WTC11 (cell line): ENCODE measurements at regions not wholly inside any gene's neighbourhood (a gene's known extent, or its start where the extent isn't known, plus 50 kb on each side); places are given as distances from the start of the nearest gene placed in this dataset.
"Not testable (repeated sequence)": the region's sequence is repeated elsewhere in the genome, so short reads cannot be mapped to it uniquely, and the experiment has no call there.

Experiments
- ATAC-seq: fragments of 200-7000 bp; cut with Tn5 transposase; 2 replicates; pipeline ENCODE4 v1.10.0; 2021; ENCODE audit warnings: mild to moderate bottlenecking, moderate library complexity
- CTCF ChIA-PET: fragments of 300-600 bp; sonication (Branson Sonifier 250); formaldehyde crosslinking; loops from one replicate; lab custom pipeline; 2021; ENCODE audit warnings: antibody characterized with exemption; lab: Charles Lee
- POLR2A ChIA-PET: fragments of 350-600 bp; sonication (Branson Sonifier 250); formaldehyde crosslinking; loops from one replicate; lab custom pipeline; 2021; ENCODE audit warnings: antibody characterized with exemption; lab: Charles Lee
- DNase-seq: peaks from one replicate; pipeline ENCODE4 v3.0.0; 2021; ENCODE audit warnings: low spot score
- H3K27ac Mint-ChIP-seq: 2 replicates; pipeline ENCODE4 v1.8.0; 2021; ENCODE audit warnings: mixed read lengths
- H3K27me3 Mint-ChIP-seq: 2 replicates; pipeline ENCODE4 v1.8.0; 2021; ENCODE audit warnings: low read depth, mild to moderate bottlenecking, moderate library complexity, mixed read lengths
- H3K36me3 Mint-ChIP-seq: 2 replicates; pipeline ENCODE4 v1.8.0; 2021; ENCODE audit warnings: mixed read lengths
- H3K4me1 Mint-ChIP-seq: 2 replicates; pipeline ENCODE4 v1.8.0; 2022; ENCODE audit warnings: mixed read lengths
- H3K4me3 Mint-ChIP-seq: 2 replicates; pipeline ENCODE4 v1.8.0; 2021; ENCODE audit warnings: mild to moderate bottlenecking, moderate library complexity, mixed read lengths
- H3K9me3 Mint-ChIP-seq: 2 replicates; pipeline ENCODE4 v1.8.0; 2021; ENCODE audit warnings: mixed read lengths
- ATF1 ChIP-seq: sonication (generic); formaldehyde crosslinking; IDR thresholded peaks from 2 replicates; pipeline ENCODE4 v1.8.1; 2023; ENCODE audit warnings: mild to moderate bottlenecking, moderate library complexity, missing genetic modification reagents
- ELF4 ChIP-seq: sonication (generic); formaldehyde crosslinking; IDR thresholded peaks from 2 replicates; pipeline ENCODE4 v1.8.1; 2022; ENCODE audit warnings: low read depth, mild to moderate bottlenecking, moderate library complexity, missing genetic modification reagents
- NR3C1 ChIP-seq: sonication (generic); formaldehyde crosslinking; conservative IDR thresholded peaks from 2 replicates; pipeline ENCODE4 v1.8.1; 2023; ENCODE audit warnings: low read depth, mild to moderate bottlenecking, missing genetic modification reagents
- TEAD1 ChIP-seq: sonication (generic); formaldehyde crosslinking; IDR thresholded peaks from 2 replicates; pipeline ENCODE4 v1.8.0; 2022; ENCODE audit warnings: mild to moderate bottlenecking, missing genetic modification reagents
- ZNF416 ChIP-seq: fragments of 250-450 bp; sonication (Bioruptor Pico); IDR thresholded peaks from 2 replicates; pipeline ENCODE4 v1.9.0; 2021; ENCODE audit warnings: mild to moderate bottlenecking, inconsistent platforms
- ZNF532 ChIP-seq: fragments of 250-450 bp; sonication (Bioruptor Pico); IDR thresholded peaks from 2 replicates; pipeline ENCODE4 v1.9.0; 2021; ENCODE audit warnings: mild to moderate bottlenecking, borderline replicate concordance

DNA sequence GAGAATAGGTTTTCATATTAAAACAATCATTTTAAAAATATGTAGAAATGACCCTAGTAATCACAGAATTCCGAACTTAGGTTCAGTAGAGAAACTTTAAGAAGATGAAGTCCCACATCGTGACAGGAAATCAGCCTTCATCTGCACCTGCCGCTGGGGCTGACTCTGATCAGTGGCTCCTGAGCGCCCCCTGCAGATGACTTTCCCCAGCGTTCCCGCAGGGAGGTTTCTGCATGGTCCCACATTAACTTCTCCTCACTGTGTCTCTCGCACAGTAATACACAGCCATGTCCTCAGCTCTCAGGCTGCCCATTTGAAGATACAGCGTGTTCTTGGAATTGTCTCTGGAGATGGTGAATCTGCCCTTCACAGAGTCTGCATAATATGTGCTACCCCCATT, 1131.1 kb downstream of the TMEM121 start (continued):
- TF ChIP-seq ELF4 (CRISPR knock-in tag), result no peak
- no peak for TF ChIP-seq TEAD1 (CRISPR knock-in tag)
- TF ChIP-seq ZNF416 (CRISPR knock-in tag), result no peak
- TF ChIP-seq NR3C1 (CRISPR knock-in tag), result no peak
- no peak for TF ChIP-seq ZNF532 (CRISPR knock-in tag)

DNA sequence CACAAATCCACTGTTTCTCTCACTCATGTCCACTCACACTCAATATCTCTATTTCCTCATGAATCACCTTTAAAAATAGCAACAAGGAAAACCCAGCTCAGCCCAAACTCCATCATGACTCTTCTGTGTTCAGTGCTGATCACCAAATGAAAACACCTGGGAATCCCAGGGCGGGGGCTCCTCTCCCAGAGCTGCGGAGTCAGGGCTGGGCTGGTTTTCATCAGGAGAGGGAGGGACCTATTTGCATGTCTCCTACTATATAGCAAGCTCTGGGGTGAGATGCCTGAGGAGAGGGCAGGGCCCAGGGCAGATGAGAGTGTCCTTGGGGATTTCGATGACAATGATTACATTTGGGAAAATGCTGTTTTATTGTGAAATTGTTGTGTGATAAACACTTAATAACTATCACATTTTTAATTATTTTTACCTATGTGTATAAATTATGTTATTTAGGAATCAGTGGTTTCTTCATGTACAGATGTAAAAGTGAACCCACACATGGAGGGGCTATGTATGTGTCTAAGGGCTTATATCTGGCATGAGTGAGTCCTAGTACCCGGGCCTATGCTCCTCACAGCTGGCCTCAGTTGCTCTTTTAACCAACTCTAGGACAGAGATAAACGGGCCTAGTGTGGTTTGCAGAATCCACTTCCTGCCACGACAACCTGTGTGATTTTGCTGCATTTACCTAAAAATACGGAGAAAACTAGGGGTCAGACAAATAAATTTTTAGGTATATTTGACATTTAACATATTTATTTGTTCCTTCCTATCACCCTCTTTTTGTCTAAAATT, 1131.9 kb downstream of the TMEM121 start:
- Mint-ChIP-seq H3K36me3 (peaks cover 67% of the 10 kb centered on the region), H3K9me3 (peaks cover 76% of the 10 kb centered on the region)
- H3K27me3 Mint-ChIP-seq, DNase-seq, H3K27ac Mint-ChIP-seq, POLR2A ChIA-PET, H3K4me3 Mint-ChIP-seq, H3K4me1 Mint-ChIP-seq, CTCF ChIA-PET, ATAC-seq: not testable (repeated sequence)

- not testable (repeated sequence) for H3K4me1 Mint-ChIP-seq
Observed at GRCh38 chr14:106661561-106661960, 1135.2 kb downstream of the TMEM121 start.

GRCh38 chr14:106662936-106663550, 1136.7 kb downstream of the TMEM121 start:
- ChIA-PET CTCF (interaction anchor here (1.2 kb wide), 1 partner anchor 168 kb away, joined by 3 read pairs; no protein-coding TSS in a partner anchor), POLR2A (no interaction called here)
- H3K27ac Mint-ChIP-seq, result no peak overlapping the region
- H3K4me3 Mint-ChIP-seq, result no peak overlapping the region
- H3K36me3 Mint-ChIP-seq, result peaks cover 69% of the 10 kb centered on the region
- ATAC-seq, result no peak
- peaks cover 8% of the 10 kb centered on the region for H3K27me3 Mint-ChIP-seq
- TF ChIP-seq ATF1 (CRISPR knock-in tag), result no peak
- TF ChIP-seq ZNF532 (CRISPR knock-in tag), result no peak
- no peak for DNase-seq
- H3K9me3 Mint-ChIP-seq, result peaks cover 70% of the 10 kb centered on the region
- H3K4me1 Mint-ChIP-seq, result no peaks in the 10 kb centered on the region

More at GRCh38 chr14:106661561-106661960, 1135.2 kb downstream of the TMEM121 start:
- ATAC-seq, CTCF ChIA-PET, H3K4me3 Mint-ChIP-seq, H3K27ac Mint-ChIP-seq, POLR2A ChIA-PET, DNase-seq, H3K27me3 Mint-ChIP-seq: not testable (repeated sequence)
- Mint-ChIP-seq H3K36me3 (peaks cover 68% of the 10 kb centered on the region), H3K9me3 (peaks cover 69% of the 10 kb centered on the region)
